Fibroblast of lung (primary cell): ENCODE measurements at regions not wholly inside any gene's neighbourhood (a gene's known extent, or its start where the extent isn't known, plus 50 kb on each side); places are given as distances from the start of the nearest gene placed in this dataset.

Source experiments
- DNase-seq, 2 donors: peaks; one replicate each; pipeline versions ENCODE4 v3.0.0 to v3.0.0-alpha.2; 2010; ENCODE audit warnings: low read depth in 2 of 2
- H2AFZ ChIP-seq: 2 replicates; pipeline ENCODE4 v1.5.1; 2012; ENCODE audit warnings: low read length, control low read depth, inconsistent platforms
- H3K27ac ChIP-seq: 2 replicates; pipeline ENCODE4 v1.5.1; 2011; ENCODE audit warnings: low read length, control low read depth; ENCODE audit not compliant: insufficient read depth
- H3K27me3 ChIP-seq: 2 replicates; pipeline ENCODE4 v1.5.1; 2011; ENCODE audit warnings: mild to moderate bottlenecking, low read length; ENCODE audit not compliant: control insufficient read depth, insufficient read depth
- H3K36me3 ChIP-seq: 2 replicates; pipeline ENCODE4 v1.5.1; 2011; ENCODE audit warnings: low read length; ENCODE audit not compliant: control insufficient read depth, insufficient read depth
- H3K4me1 ChIP-seq: 2 replicates; pipeline ENCODE4 v1.5.1; 2011; ENCODE audit warnings: low read length; ENCODE audit not compliant: control insufficient read depth, insufficient read depth; ENCODE audit errors: extremely low read depth
- H3K4me2 ChIP-seq: 2 replicates; pipeline ENCODE4 v1.5.1; 2011; ENCODE audit warnings: low read length, control low read depth; ENCODE audit not compliant: insufficient read depth; ENCODE audit errors: extremely low read depth
- H3K4me3 ChIP-seq, 4 experiments: fragments of 200-600 bp in 1 of 4; sonication (generic) in 1 of 4; replicated peaks in 1 of 4; 2 replicates each; pipeline ENCODE4 v1.5.1; 2011 to 2016; ENCODE audit warnings: low read length in 4 of 4, low read depth in 3 of 4, mild to moderate bottlenecking in 3 of 4, control low read depth in 2 of 4, inconsistent platforms in 1 of 4, mixed read lengths in 1 of 4; ENCODE audit not compliant: insufficient read depth in 1 of 4; ENCODE audit errors: control extremely low read depth in 1 of 4
- H3K79me2 ChIP-seq: 2 replicates; pipeline ENCODE4 v1.5.1; 2012; ENCODE audit warnings: mild to moderate bottlenecking, low read length, inconsistent platforms; ENCODE audit not compliant: control insufficient read depth, insufficient read depth
- H3K9ac ChIP-seq: 2 replicates; pipeline ENCODE4 v1.5.1; 2011; ENCODE audit warnings: mild to moderate bottlenecking, low read length, control low read depth; ENCODE audit not compliant: insufficient read depth
- H3K9me3 ChIP-seq: 2 replicates; pipeline ENCODE4 v1.5.1; 2012; ENCODE audit warnings: low read depth, low read length; ENCODE audit not compliant: control insufficient read depth, insufficient read depth
- H4K20me1 ChIP-seq: 2 replicates; pipeline ENCODE4 v1.5.1; 2011; ENCODE audit warnings: low read length; ENCODE audit not compliant: control insufficient read depth, insufficient read depth; ENCODE audit errors: extremely low read depth
- CTCF ChIP-seq, 2 donors: IDR thresholded peaks in 1 of 2; conservative IDR thresholded peaks in 1 of 2; 1 replicate in 1 of 2; 2 replicates in 1 of 2; pipeline ENCODE4 v1.5.1; 2011 to 2012; ENCODE audit warnings: low read length in 2 of 2, control low read depth in 1 of 2, inconsistent platforms in 1 of 2, low read depth in 1 of 2, mild to moderate bottlenecking in 1 of 2
- EZH2 ChIP-seq: IDR thresholded peaks from 2 replicates; pipeline ENCODE4 v1.5.1; 2012; ENCODE audit warnings: low read length, control low read depth, mild to moderate bottlenecking; ENCODE audit errors: missing control alignments

GRCh38 chr3:31251083-31251482, 281.6 kb upstream of the STT3B start:
- TF ChIP-seq EZH2 (no peak), CTCF (conservative IDR thresholded peaks at IDR 0.05 in 1 of 2, IDR thresholded peaks at IDR 0.05 in 1 of 2; ENCODE audit: low read depth in 1 of 2, low read length in 2 of 2) (no peak)

DNA sequence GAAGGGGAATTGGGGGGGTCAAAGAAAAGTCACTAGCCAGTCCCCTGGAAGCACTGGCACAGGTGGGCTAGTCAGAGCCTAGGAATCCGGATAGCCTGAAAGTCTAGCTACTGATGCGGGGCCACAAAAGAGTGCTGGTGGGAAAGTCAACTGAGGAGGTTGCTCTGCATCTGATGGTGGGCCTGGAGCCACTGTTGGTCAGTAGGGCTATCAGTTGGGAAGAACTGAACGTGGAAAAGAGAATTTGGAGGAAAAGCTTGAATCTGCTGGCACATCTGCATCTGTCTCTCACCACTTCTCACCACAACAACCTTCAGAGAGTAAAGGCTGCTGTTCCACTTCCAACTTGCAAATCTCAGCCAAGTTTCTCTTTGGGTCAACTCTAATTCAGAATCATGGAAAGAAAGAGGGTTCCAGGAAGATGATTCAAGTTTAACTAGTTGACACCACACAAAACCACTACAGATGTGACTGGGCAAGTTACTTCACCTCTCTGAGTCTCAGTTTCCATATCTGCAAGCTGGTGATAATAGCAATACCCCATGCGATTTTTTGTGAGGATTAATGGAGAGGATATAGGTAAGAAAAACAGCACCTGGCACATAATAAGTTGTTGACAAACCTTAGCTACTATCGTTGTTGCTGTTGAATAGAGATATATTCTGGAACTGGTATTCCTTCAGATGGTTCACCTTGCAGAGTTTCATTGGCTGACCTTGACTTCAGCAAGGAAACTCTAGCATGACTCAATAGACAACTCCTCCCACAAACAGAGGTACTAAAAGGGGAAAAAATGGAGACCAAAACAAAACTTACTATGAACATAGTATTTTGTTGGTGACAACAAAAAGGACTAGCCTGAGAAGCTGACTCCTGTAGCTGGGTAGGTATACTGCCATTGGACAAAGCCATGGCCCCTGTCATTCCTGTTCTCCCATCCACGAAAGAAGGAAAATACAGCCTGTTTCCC, 280.2 kb upstream of the STT3B start:
- no peaks in the 10 kb centered on the region for H3K27me3 ChIP-seq
- no peak overlapping the region for H3K9ac ChIP-seq
- no peaks in the 10 kb centered on the region for H3K4me1 ChIP-seq
- no peak overlapping the region for H3K27ac ChIP-seq
- DNase-seq, result no peak
- TF ChIP-seq CTCF (conservative IDR thresholded peaks at IDR 0.05 in 1 of 2, IDR thresholded peaks at IDR 0.05 in 1 of 2; ENCODE audit: low read depth in 1 of 2, low read length in 2 of 2) (no peak), EZH2 (no peak)
- no peaks in the 10 kb centered on the region for H3K79me2 ChIP-seq
- H4K20me1 ChIP-seq, result no peaks in the 10 kb centered on the region
- no peak overlapping the region for H3K4me3 ChIP-seq
- no peaks in the 10 kb centered on the region for H3K9me3 ChIP-seq
- no peak overlapping the region for H3K4me2 ChIP-seq
- no peaks in the 10 kb centered on the region for H3K36me3 ChIP-seq
- no peak overlapping the region for H2AFZ ChIP-seq

More at GRCh38 chr3:31251083-31251482, 281.6 kb upstream of the STT3B start:
- no peak for DNase-seq
- no peak overlapping the region for H2AFZ ChIP-seq
- no peaks in the 10 kb centered on the region for H3K79me2 ChIP-seq
- H3K27me3 ChIP-seq, result no peaks in the 10 kb centered on the region
- H4K20me1 ChIP-seq, result no peaks in the 10 kb centered on the region
- no peak overlapping the region for H3K4me3 ChIP-seq
- no peak overlapping the region for H3K4me2 ChIP-seq
- no peak overlapping the region for H3K27ac ChIP-seq
- no peak overlapping the region for H3K9ac ChIP-seq
- no peaks in the 10 kb centered on the region for H3K4me1 ChIP-seq
- H3K36me3 ChIP-seq, result no peaks in the 10 kb centered on the region
- no peaks in the 10 kb centered on the region for H3K9me3 ChIP-seq

DNA sequence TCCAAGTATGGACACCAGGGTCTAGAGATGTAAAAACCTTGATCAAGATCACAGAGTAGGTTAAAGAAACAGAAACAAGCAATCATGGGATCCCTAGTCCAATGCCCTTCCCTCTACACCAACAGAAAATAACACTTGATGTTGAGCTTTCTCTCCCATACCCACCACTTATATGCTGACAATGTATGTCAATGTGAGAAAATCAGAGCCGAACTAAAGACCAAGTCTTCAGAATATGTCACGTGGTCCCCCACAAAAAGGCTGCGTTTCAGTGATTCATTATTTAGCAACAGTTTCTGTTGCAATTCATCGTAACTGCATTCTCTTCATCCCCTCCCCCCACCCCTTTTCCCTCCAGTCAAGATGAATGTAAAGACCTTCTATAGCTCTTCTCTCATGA, 278.9 kb upstream of the STT3B start:
- TF ChIP-seq EZH2 (no peak), CTCF (conservative IDR thresholded peaks at IDR 0.05 in 1 of 2, IDR thresholded peaks at IDR 0.05 in 1 of 2; ENCODE audit: low read depth in 1 of 2, low read length in 2 of 2) (no peak)
- Histone ChIP-seq H3K36me3 (no peaks in the 10 kb centered on the region), H2AFZ (no peak overlapping the region), H3K4me1 (no peaks in the 10 kb centered on the region), H3K4me3 (no peak overlapping the region), H3K9me3 (no peaks in the 10 kb centered on the region), H3K79me2 (no peaks in the 10 kb centered on the region), H4K20me1 (no peaks in the 10 kb centered on the region), H3K27me3 (no peaks in the 10 kb centered on the region), H3K4me2 (no peak overlapping the region), H3K9ac (no peak overlapping the region), H3K27ac (no peak overlapping the region)
- DNase-seq, result peak in 1 of 2 donors; percentile 44
